H1 (cell line): ENCODE measurements at regions not wholly inside any gene's neighbourhood (a gene's known extent, or its start where the extent isn't known, plus 50 kb on each side); places are given as distances from the start of the nearest gene placed in this dataset.

Experiments used
- ASH2L ChIP-seq: fragments of 200-600, 300-600 bp; sonication (generic); IDR thresholded peaks from one replicate; pipeline ENCODE4 v1.7.1; 2017; ENCODE audit warnings: low read length
- CTBP2 ChIP-seq: IDR thresholded peaks from 2 replicates; pipeline ENCODE4 v1.7.0; 2011; ENCODE audit warnings: borderline replicate concordance, mild to moderate bottlenecking, moderate library complexity, mixed read lengths, low read length; ENCODE audit not compliant: insufficient read depth, insufficient read length
- EGR1 ChIP-seq: IDR thresholded peaks from 2 replicates; pipeline ENCODE4 v1.6.1; 2011; ENCODE audit warnings: low read depth, low read length, borderline replicate concordance
- GTF2F1 ChIP-seq: IDR thresholded peaks from 2 replicates; pipeline ENCODE4 v1.6.1; 2012; ENCODE audit warnings: low read depth, low read length, improper control_type of control experiment, borderline replicate concordance
- HDAC2 ChIP-seq, 2 experiments: fragments of 300-600 bp in 1 of 2; sonication (generic) in 1 of 2; IDR thresholded peaks; 2 replicates each; pipeline ENCODE4 v1.6.1; 2011 to 2012; ENCODE audit warnings: low read depth in 2 of 2, low read length in 2 of 2, mild to moderate bottlenecking in 2 of 2, moderate library complexity in 2 of 2, borderline replicate concordance in 1 of 2, inconsistent platforms in 1 of 2
- JUN ChIP-seq: IDR thresholded peaks from 2 replicates; pipeline ENCODE4 v1.6.1; 2011; ENCODE audit warnings: low read depth, mild to moderate bottlenecking, improper control_type of control experiment, low read length
- POU5F1 ChIP-seq: IDR thresholded peaks from 2 replicates; pipeline ENCODE4 v1.6.1; 2011; ENCODE audit warnings: low read depth, mild to moderate bottlenecking, low read length, moderate library complexity
- SAP30 ChIP-seq: fragments of 300-600 bp; sonication (generic); IDR thresholded peaks from 2 replicates; pipeline ENCODE4 v1.7.1; 2012; ENCODE audit warnings: low read length, moderate library complexity, mild to moderate bottlenecking, inconsistent platforms; ENCODE audit not compliant: insufficient read depth, insufficient replicate concordance
- SIN3A ChIP-seq, 2 experiments: IDR thresholded peaks in 1 of 2; conservative IDR thresholded peaks in 1 of 2; 2 replicates each; pipeline ENCODE4 v1.6.1; 2011 to 2012; ENCODE audit warnings: low read length in 2 of 2, improper control_type of control experiment in 1 of 2, low read depth in 1 of 2, mild to moderate bottlenecking in 1 of 2

- TF ChIP-seq CTBP2 (no peak), ASH2L (no peak), HDAC2 (IDR thresholded peaks at IDR 0.05; ENCODE audit: borderline replicate concordance in 1 of 2, low read depth in 2 of 2, low read length in 2 of 2) (no peak), SAP30 (no peak), SIN3A (conservative IDR thresholded peaks at IDR 0.05 in 1 of 2, IDR thresholded peaks at IDR 0.05 in 1 of 2; ENCODE audit: low read depth in 1 of 2, low read length in 2 of 2) (no peak), EGR1 (no peak), POU5F1 (no peak), GTF2F1 (no peak), JUN (no peak)
- TF ChIP-seq, all 59 proteins: peak for 0
These were observed 578.6 kb upstream of the CHAC2 start (continued) for GRCh38 chr2:53188851-53189510.
